K562 (cell line): ENCODE measurements at regions not wholly inside any gene's neighbourhood (a gene's known extent, or its start where the extent isn't known, plus 50 kb on each side); places are given as distances from the start of the nearest gene placed in this dataset.

Experiments used
- ATAC-seq: fragments of 200-7000 bp; cut with Tn5 transposase; 3 replicates; pipeline ENCODE4 v1.9.1; 2020; ENCODE audit warnings: moderate library complexity
- BruUV-seq: library from RNA; stranded (reverse); fragments of 400-500 nt; replicated peaks from 2 replicates; lab custom pipeline; 2021; lab: Mats Ljungman, UMichigan
- CTCF ChIA-PET: fragments of 300-600 bp; formaldehyde crosslinking; extraction: SDS; loops from one replicate; lab custom pipeline; 2021; ENCODE audit warnings: low intra/inter-chr PET ratio; lab: Yijun Ruan, JAX
- POLR2A ChIA-PET: fragments of 300-600, 350-650 bp; sonication (Branson Sonifier 250); formaldehyde crosslinking; extraction: SDS; loops from one replicate; lab custom pipeline; 2021; ENCODE audit warnings: antibody characterized with exemption, inconsistent platforms; lab: Yijun Ruan, JAX
- DNase-seq, 4 experiments: peaks; one replicate each; pipeline versions ENCODE4 v3.0.0 to v3.0.0-alpha.2; 2011 to 2018; ENCODE audit warnings: low spot score in 3 of 4, mixed read lengths in 3 of 4; ENCODE audit errors: extremely low read depth in 1 of 4
- FAIRE-seq: peaks from 2 replicates; lab custom pipeline; 2011; peaks lifted over from hg19 to GRCh38; lab: Jason Lieb, UNC
- H2AFZ ChIP-seq: 2 replicates; pipeline ENCODE4 v1.6.0; 2011; ENCODE audit warnings: low read depth, low read length, control low read depth, inconsistent platforms
- H3K27ac ChIP-seq: fragments of 200-600 bp; 3 replicates; pipeline ENCODE4 v1.8.0; 2011; ENCODE audit warnings: low read depth, mild to moderate bottlenecking, control low read depth, inconsistent platforms, low read length, moderate library complexity, mixed read lengths; ENCODE audit errors: extremely low read depth
- H3K27me3 ChIP-seq, 2 experiments: fragments of 300-600 bp in 1 of 2; 2 replicates in 1 of 2; 3 replicates in 1 of 2; pipeline versions ENCODE4 v1.6.0 to v1.8.0; 2011; ENCODE audit warnings: inconsistent platforms in 2 of 2, low read length in 2 of 2, mild to moderate bottlenecking in 1 of 2, mixed read lengths in 1 of 2, moderate library complexity in 1 of 2; ENCODE audit not compliant: control insufficient read depth in 2 of 2, insufficient read depth in 2 of 2
- H3K36me3 ChIP-seq: fragments of 300-600 bp; 3 replicates; pipeline ENCODE4 v1.8.0; 2011; ENCODE audit warnings: mild to moderate bottlenecking, low read length, inconsistent platforms; ENCODE audit not compliant: control insufficient read depth, insufficient read depth
- H3K4me1 ChIP-seq, 2 experiments: fragments of 200-600 bp in 1 of 2; replicated peaks in 1 of 2; 2 replicates in 1 of 2; 3 replicates in 1 of 2; pipeline versions ENCODE4 v1.5.1 to v1.8.0; 2011; ENCODE audit warnings: inconsistent platforms in 2 of 2, low read length in 2 of 2, mild to moderate bottlenecking in 1 of 2, mixed read lengths in 1 of 2, moderate library complexity in 1 of 2; ENCODE audit not compliant: control insufficient read depth in 2 of 2, insufficient read depth in 2 of 2
- H3K4me2 ChIP-seq: 2 replicates; pipeline ENCODE4 v1.6.1; 2011; ENCODE audit warnings: low read length, control low read depth, inconsistent platforms, mixed read lengths; ENCODE audit not compliant: insufficient read depth
- H3K4me3 ChIP-seq: fragments of 200-600 bp; sonication (generic), shearing (Covaris generic); 2 replicates; pipeline ENCODE4 v1.5.1; 2016; ENCODE audit warnings: control low read depth, inconsistent platforms
- H3K79me2 ChIP-seq: fragments of 200-600 bp; 3 replicates; pipeline ENCODE4 v1.8.0; 2011; ENCODE audit warnings: low read length, inconsistent platforms; ENCODE audit not compliant: control insufficient read depth, insufficient read depth
- H3K9ac ChIP-seq, 2 experiments: 2 replicates each; pipeline versions ENCODE4 v1.6.0 to v1.6.1; 2011; ENCODE audit warnings: low read depth in 2 of 2, low read length in 2 of 2, control low read depth in 1 of 2, inconsistent platforms in 1 of 2, mild to moderate bottlenecking in 1 of 2, mixed read lengths in 1 of 2; ENCODE audit not compliant: insufficient read depth in 1 of 2
- H3K9me1 ChIP-seq: one replicate; pipeline ENCODE4 v1.6.0; 2011; ENCODE audit warnings: inconsistent platforms, mild to moderate bottlenecking, low read length, moderate library complexity; ENCODE audit not compliant: control insufficient read depth, insufficient read depth
- H3K9me3 ChIP-seq: replicated peaks from 2 replicates; pipeline ENCODE4 v1.5.1; 2011; ENCODE audit warnings: low read depth, low read length, inconsistent platforms; ENCODE audit not compliant: control insufficient read depth, insufficient read depth
- H4K20me1 ChIP-seq: replicated peaks from 2 replicates; pipeline ENCODE4 v1.6.1; 2011; ENCODE audit warnings: low read length, inconsistent platforms, mixed read lengths; ENCODE audit not compliant: control insufficient read depth, insufficient read depth
- BRF1 ChIP-seq: IDR thresholded peaks from 3 replicates; pipeline ENCODE4 v1.6.1; 2011; ENCODE audit warnings: borderline replicate concordance, mild to moderate bottlenecking; ENCODE audit not compliant: insufficient read length; ENCODE audit errors: extremely low read depth
- ELF1 ChIP-seq: fragments of 200-800 bp; sonication (Bioruptor generic); IDR thresholded peaks from 2 replicates; pipeline ENCODE4 v1.6.1; 2016; ENCODE audit warnings: missing genetic modification characterization, missing compliant biosample characterization
- HOXB6 ChIP-seq: fragments of 250-450 bp; sonication (Bioruptor Pico); IDR thresholded peaks from 2 replicates; pipeline ENCODE4 v1.5.1; 2022; ENCODE audit warnings: mild to moderate bottlenecking, borderline replicate concordance
- MAFF ChIP-seq: IDR thresholded peaks from 2 replicates; pipeline ENCODE4 v1.6.1; 2012; ENCODE audit warnings: low read length, improper control_type of control experiment
- PRPF4 ChIP-seq: fragments of 200-400 bp; formaldehyde crosslinking; IDR thresholded peaks from one replicate; pipeline ENCODE4 v1.6.1; 2017; ENCODE audit warnings: low read length, low read depth, mild to moderate bottlenecking; ENCODE audit not compliant: insufficient read depth, poor library complexity, severe bottlenecking
- RB1 ChIP-seq: fragments of 450-650 bp; IDR thresholded peaks from 2 replicates; pipeline ENCODE4 v1.6.1; 2017; ENCODE audit warnings: low read depth, mild to moderate bottlenecking
- RBM34 ChIP-seq: fragments of 200-400 bp; formaldehyde crosslinking; IDR thresholded peaks from 2 replicates; pipeline ENCODE4 v1.6.1; 2018; ENCODE audit warnings: low read length, borderline replicate concordance; ENCODE audit not compliant: insufficient read depth
- STAT6 ChIP-seq: sonication (generic); formaldehyde crosslinking; IDR thresholded peaks from 2 replicates; pipeline ENCODE4 v1.8.1; 2023; ENCODE audit warnings: mild to moderate bottlenecking, missing genetic modification reagents
- TFAP4 ChIP-seq: sonication (generic); formaldehyde crosslinking; IDR thresholded peaks from 2 replicates; pipeline ENCODE4 v1.8.0; 2022; ENCODE audit warnings: missing genetic modification reagents, mild to moderate bottlenecking, moderate library complexity, borderline replicate concordance
- ZBTB9 ChIP-seq: fragments of 450-650 bp; formaldehyde crosslinking; IDR thresholded peaks from 2 replicates; pipeline ENCODE4 v1.4.0; 2020; ENCODE audit warnings: mild to moderate bottlenecking, moderate library complexity
- ZNF280B ChIP-seq: fragments of 250-450 bp; sonication (Bioruptor Pico); IDR thresholded peaks from 2 replicates; pipeline ENCODE4 v1.5.1; 2021; ENCODE audit warnings: mild to moderate bottlenecking
- ZNF311 ChIP-seq: fragments of 250-450 bp; sonication (Bioruptor Pico); IDR thresholded peaks from 2 replicates; pipeline ENCODE4 v1.4.0; 2020; ENCODE audit warnings: mild to moderate bottlenecking, moderate library complexity
- ZNF551 ChIP-seq: fragments of 250-450 bp; sonication (Bioruptor Pico); IDR thresholded peaks from 2 replicates; pipeline ENCODE4 v1.5.0; 2021; ENCODE audit warnings: mild to moderate bottlenecking, moderate library complexity
- ZNF696 ChIP-seq: fragments of 250-450 bp; sonication (Bioruptor Pico); conservative IDR thresholded peaks from 2 replicates; pipeline ENCODE4 v1.4.0; 2020; ENCODE audit warnings: mild to moderate bottlenecking, moderate library complexity
- WGBS: fragments of 100-300 bp; shearing (Covaris generic); methylation state at CpG from one replicate; pipeline ENCODE4 v1.1.6; 2016; ENCODE audit warnings: low coverage, mixed read lengths; ENCODE audit not compliant: insufficient coverage; ENCODE audit errors: missing lambda C conversion rate; 5-methylcytosine and 5-hydroxymethylcytosine counted together
- in situ Hi-C: fragments of 300-500 bp; cut with MboI; formaldehyde crosslinking; loops from 4 replicates; pipeline ENCODE4 v1.15.0; 2018; ENCODE audit warnings: inconsistent platforms, mixed read lengths
- intact Hi-C: fragments of 100-400 bp; cut with micrococcal nuclease; formaldehyde crosslinking; loops from 2 replicates; pipeline ENCODE4 v1.14.2; 2022
- TF ChIP-seq, protein P1 (sequence below): fragments of 250-450 bp; sonication (Bioruptor Pico); IDR thresholded peaks from 2 replicates; pipeline ENCODE4 v1.9.0; 2021; ENCODE audit warnings: mild to moderate bottlenecking

DNA sequence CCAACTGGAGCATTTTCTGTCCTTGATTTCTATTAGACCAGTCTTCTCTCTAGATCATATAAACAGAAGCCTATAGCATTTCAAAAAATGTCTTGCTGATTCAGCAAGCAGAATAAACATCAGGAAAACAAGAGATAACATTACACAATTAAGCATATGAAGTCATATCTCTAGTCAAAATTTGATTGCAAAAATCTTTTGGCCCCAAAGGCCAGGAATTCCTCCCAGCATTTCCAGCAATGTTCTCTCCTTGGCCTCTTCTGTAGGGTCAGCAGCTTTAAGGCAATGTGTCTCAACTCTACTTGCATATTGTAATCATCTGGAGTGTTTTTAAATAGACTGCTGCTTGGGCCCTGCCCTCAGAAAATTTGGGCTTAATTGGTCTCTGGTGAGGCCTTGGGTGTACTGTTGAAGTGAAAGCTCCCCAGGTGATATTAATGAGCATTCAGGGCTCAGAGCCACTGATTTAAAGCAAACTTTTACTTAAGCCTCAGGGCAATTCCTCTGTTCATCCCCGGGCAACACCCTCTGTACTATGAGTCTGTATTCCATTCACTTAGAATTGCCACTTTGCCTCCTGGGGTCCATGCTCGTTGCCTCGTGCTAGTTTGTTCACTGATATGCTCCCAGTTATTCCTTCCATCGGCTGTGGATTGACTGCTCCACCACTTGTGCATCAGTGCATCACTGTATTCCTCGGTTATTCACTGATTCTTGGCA, 1072.6 kb downstream of the ROBO2 start:
- Histone ChIP-seq H3K9ac (no peak overlapping the region), H3K79me2 (no peaks in the 10 kb centered on the region), H4K20me1 (no peaks in the 10 kb centered on the region), H3K27me3 (no peaks in the 10 kb centered on the region), H3K9me1 (no peaks in the 10 kb centered on the region), H3K4me3 (no peak overlapping the region), H3K9me3 (no peaks in the 10 kb centered on the region), H3K27ac (no peak overlapping the region), H3K36me3 (no peaks in the 10 kb centered on the region), H2AFZ (no peak overlapping the region), H3K4me1 (no peaks in the 10 kb centered on the region), H3K4me2 (no peak overlapping the region)
- no peak for DNase-seq
- 3% methylated on average over 5 of the region's 5 CpGs for WGBS
- CTCF ChIA-PET, result no interaction called here
- FAIRE-seq, result no peak
- no TSS peak for BruUV-seq
- intact Hi-C loops (no loop called here), in situ Hi-C loops (no loop called here)
- POLR2A ChIA-PET, result no interaction called here
- ATAC-seq, result no peak
- TF ChIP-seq HOXB6 (CRISPR knock-in tag) (no peak), RBM34 (no peak), MAFF (no peak), ELF1 (tag) (no peak), ZNF280B (CRISPR knock-in tag) (no peak), ZNF311 (CRISPR knock-in tag) (no peak), TFAP4 (CRISPR knock-in tag) (no peak), STAT6 (CRISPR knock-in tag) (no peak), ZNF551 (CRISPR knock-in tag) (no peak), RB1 (no peak), ZBTB9 (CRISPR knock-in tag) (no peak), BRF1 (no peak), ZNF696 (no peak), PRPF4 (no peak)
- TF ChIP-seq, protein P1, sequence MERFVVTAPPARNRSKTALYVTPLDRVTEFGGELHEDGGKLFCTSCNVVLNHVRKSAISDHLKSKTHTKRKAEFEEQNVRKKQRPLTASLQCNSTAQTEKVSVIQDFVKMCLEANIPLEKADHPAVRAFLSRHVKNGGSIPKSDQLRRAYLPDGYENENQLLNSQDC (CRISPR knock-in tag), result no peak
